Prostate gland (tissue), 2 donors: ENCODE measurements at regions not wholly inside any gene's neighbourhood (a gene's known extent, or its start where the extent isn't known, plus 50 kb on each side); places are given as distances from the start of the nearest gene placed in this dataset.

Source experiments
- POLR2A ChIP-seq: fragments of 450-650 bp; IDR thresholded peaks from one replicate; pipeline ENCODE4 v1.6.1; 2016; ENCODE audit warnings: antibody characterized with exemption, mild to moderate bottlenecking
- POLR2AphosphoS5 ChIP-seq: sonication (generic); formaldehyde crosslinking; IDR thresholded peaks from one replicate; pipeline ENCODE4 v1.6.1; 2017; ENCODE audit warnings: antibody characterized with exemption
- TF ChIP-seq, protein P1 (sequence below), 4 experiments: fragments of 200-600 bp in 2 of 4; fragments of 450-650 bp in 2 of 4; sonication (generic) in 2 of 4; IDR thresholded peaks; 1 replicate in 3 of 4; 2 replicates in 1 of 4; pipeline ENCODE4 v1.5.1; 2016 to 2019; ENCODE audit warnings: antibody characterized with exemption in 4 of 4, mild to moderate bottlenecking in 2 of 4, moderate library complexity in 2 of 4

DNA sequence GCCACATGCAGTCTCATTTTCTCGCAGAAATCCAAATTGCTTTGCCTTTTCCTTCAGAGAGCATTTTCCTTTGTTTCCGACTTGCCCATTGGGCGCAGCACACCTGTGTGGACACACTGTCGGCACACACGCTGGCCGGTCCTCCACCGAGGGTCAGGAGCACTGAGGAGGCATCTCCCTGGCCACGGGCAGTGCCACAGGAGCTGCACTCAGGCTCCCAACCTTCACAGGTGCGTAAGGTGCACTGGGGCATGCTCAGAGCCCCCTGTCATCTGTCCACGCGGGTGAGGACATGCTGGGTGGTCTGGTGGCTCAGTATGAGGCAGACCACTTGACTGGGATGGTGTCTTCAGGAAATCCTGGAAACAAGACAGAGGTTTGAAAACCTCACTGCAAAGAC, 779.1 kb downstream of the BRD1 start:
- no peak for TF ChIP-seq POLR2A
- TF ChIP-seq, protein P1, sequence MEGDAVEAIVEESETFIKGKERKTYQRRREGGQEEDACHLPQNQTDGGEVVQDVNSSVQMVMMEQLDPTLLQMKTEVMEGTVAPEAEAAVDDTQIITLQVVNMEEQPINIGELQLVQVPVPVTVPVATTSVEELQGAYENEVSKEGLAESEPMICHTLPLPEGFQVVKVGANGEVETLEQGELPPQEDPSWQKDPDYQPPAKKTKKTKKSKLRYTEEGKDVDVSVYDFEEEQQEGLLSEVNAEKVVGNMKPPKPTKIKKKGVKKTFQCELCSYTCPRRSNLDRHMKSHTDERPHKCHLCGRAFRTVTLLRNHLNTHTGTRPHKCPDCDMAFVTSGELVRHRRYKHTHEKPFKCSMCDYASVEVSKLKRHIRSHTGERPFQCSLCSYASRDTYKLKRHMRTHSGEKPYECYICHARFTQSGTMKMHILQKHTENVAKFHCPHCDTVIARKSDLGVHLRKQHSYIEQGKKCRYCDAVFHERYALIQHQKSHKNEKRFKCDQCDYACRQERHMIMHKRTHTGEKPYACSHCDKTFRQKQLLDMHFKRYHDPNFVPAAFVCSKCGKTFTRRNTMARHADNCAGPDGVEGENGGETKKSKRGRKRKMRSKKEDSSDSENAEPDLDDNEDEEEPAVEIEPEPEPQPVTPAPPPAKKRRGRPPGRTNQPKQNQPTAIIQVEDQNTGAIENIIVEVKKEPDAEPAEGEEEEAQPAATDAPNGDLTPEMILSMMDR (IDR thresholded peaks at IDR 0.05), result no peak
- no peak for TF ChIP-seq POLR2AphosphoS5
